SK-N-SH (cell line): ENCODE measurements at regions not wholly inside any gene's neighbourhood (a gene's known extent, or its start where the extent isn't known, plus 50 kb on each side); places are given as distances from the start of the nearest gene placed in this dataset.

Experiments used
- CTCF ChIA-PET: fragments of 300-600, 350-600 bp; formaldehyde crosslinking; extraction: SDS; loops from one replicate; lab custom pipeline; 2021; lab: Yijun Ruan, JAX
- POLR2A ChIA-PET: fragments of 350-600 bp; sonication (Branson Sonifier 250); formaldehyde crosslinking; extraction: SDS; loops from one replicate; lab custom pipeline; 2020; ENCODE audit warnings: antibody characterized with exemption, inconsistent platforms; lab: Yijun Ruan, JAX
- DNase-seq: peaks from one replicate; pipeline ENCODE4 v3.0.0; 2012
- H2AFZ ChIP-seq: fragments of 200-600 bp; sonication (generic); 2 replicates; pipeline ENCODE4 v1.8.1; 2016; ENCODE audit warnings: antibody characterized with exemption, mild to moderate bottlenecking, low read depth
- H3F3A ChIP-seq: fragments of 200-600 bp; sonication (generic); replicated peaks from 2 replicates; pipeline ENCODE3; 2016; ENCODE audit warnings: antibody characterized with exemption, mild to moderate bottlenecking; ENCODE audit not compliant: insufficient read depth
- H3K27ac ChIP-seq, 2 experiments: fragments of 200-500 bp in 1 of 2; fragments of 200-600 bp in 1 of 2; sonication (Bioruptor generic) in 1 of 2; sonication (generic), shearing (Covaris generic) in 1 of 2; 2 replicates each; pipeline versions ENCODE4 v1.5.1 to v1.6.1; 2014 to 2016; ENCODE audit warnings: low read depth in 2 of 2, inconsistent platforms in 1 of 2, low read length in 1 of 2, mild to moderate bottlenecking in 1 of 2, mixed read lengths in 1 of 2
- H3K27me3 ChIP-seq: fragments of 200-600 bp; sonication (generic), shearing (Covaris generic); 2 replicates; pipeline ENCODE4 v1.6.1; 2016; ENCODE audit warnings: mixed run types; ENCODE audit not compliant: insufficient read depth
- H3K36me3 ChIP-seq, 2 experiments: fragments of 200-500 bp in 1 of 2; fragments of 200-600 bp in 1 of 2; sonication (Bioruptor generic) in 1 of 2; sonication (generic) in 1 of 2; replicated peaks in 1 of 2; 2 replicates each; pipeline versions ENCODE3 to v1.5.1; 2014 to 2016; ENCODE audit warnings: low read length in 1 of 2, mild to moderate bottlenecking in 1 of 2; ENCODE audit not compliant: insufficient read depth in 2 of 2, control insufficient read depth in 1 of 2
- H3K4me1 ChIP-seq, 2 experiments: fragments of 200-500 bp in 1 of 2; fragments of 200-600 bp in 1 of 2; sonication (Bioruptor generic) in 1 of 2; sonication (generic), shearing (Covaris generic) in 1 of 2; 2 replicates each; pipeline versions ENCODE4 v1.5.1 to v1.6.1; 2014 to 2016; ENCODE audit warnings: low read depth in 1 of 2, low read length in 1 of 2, mixed run types in 1 of 2; ENCODE audit not compliant: insufficient read depth in 2 of 2, control insufficient read depth in 1 of 2
- H3K4me2 ChIP-seq: fragments of 200-600 bp; sonication (generic), shearing (Covaris generic); 2 replicates; pipeline ENCODE4 v1.6.1; 2017; ENCODE audit warnings: mixed run types
- H3K4me3 ChIP-seq, 2 experiments: fragments of 200-500 bp in 1 of 2; fragments of 200-600 bp in 1 of 2; sonication (Bioruptor generic) in 1 of 2; sonication (generic), shearing (Covaris generic) in 1 of 2; 2 replicates each; pipeline versions ENCODE4 v1.5.1 to v1.8.1; 2014 to 2016; ENCODE audit warnings: low read depth in 2 of 2, inconsistent platforms in 1 of 2, low read length in 1 of 2, mild to moderate bottlenecking in 1 of 2, mixed read lengths in 1 of 2, moderate library complexity in 1 of 2
- H3K79me2 ChIP-seq: fragments of 200-600 bp; sonication (generic); 2 replicates; pipeline ENCODE4 v1.8.1; 2017; ENCODE audit warnings: mild to moderate bottlenecking; ENCODE audit not compliant: insufficient read depth
- H3K9ac ChIP-seq: fragments of 200-600 bp; sonication (generic); 2 replicates; pipeline ENCODE4 v1.6.1; 2017; ENCODE audit warnings: mixed run types
- H3K9me2 ChIP-seq: fragments of 200-600 bp; sonication (generic); 2 replicates; pipeline ENCODE4 v1.6.1; 2017; ENCODE audit warnings: mixed run types
- H3K9me3 ChIP-seq: fragments of 200-600 bp; sonication (generic); 2 replicates; pipeline ENCODE4 v1.6.1; 2017; ENCODE audit warnings: mixed run types, mild to moderate bottlenecking, moderate library complexity
- H4K20me1 ChIP-seq: fragments of 200-600 bp; sonication (generic); 2 replicates; pipeline ENCODE4 v1.6.1; 2017; ENCODE audit warnings: mild to moderate bottlenecking, mixed run types; ENCODE audit not compliant: insufficient read depth
- CHD2 ChIP-seq: fragments of 150-350 bp; IDR thresholded peaks from 2 replicates; pipeline ENCODE4 v1.6.1; 2018; ENCODE audit warnings: low read length; ENCODE audit not compliant: partially characterized antibody
- FOXM1 ChIP-seq: IDR thresholded peaks from 2 replicates; pipeline ENCODE4 v1.4.0; 2012; ENCODE audit warnings: low read depth, mild to moderate bottlenecking
- GABPA ChIP-seq: IDR thresholded peaks from 2 replicates; pipeline ENCODE4 v1.4.0; 2012; ENCODE audit warnings: low read depth, mild to moderate bottlenecking
- GATA2 ChIP-seq: sonication (generic); formaldehyde crosslinking; IDR thresholded peaks from 2 replicates; pipeline ENCODE4 v1.5.0; 2020; ENCODE audit warnings: mild to moderate bottlenecking, missing genetic modification reagents
- NRF1 ChIP-seq: IDR thresholded peaks from 2 replicates; pipeline ENCODE4 v1.6.1; 2012; ENCODE audit warnings: low read depth, mild to moderate bottlenecking, low read length
- PBX3 ChIP-seq: IDR thresholded peaks from 2 replicates; pipeline ENCODE4; 2012
- RAD21 ChIP-seq: IDR thresholded peaks from 2 replicates; pipeline ENCODE4 v1.6.1; 2012; ENCODE audit warnings: mild to moderate bottlenecking, low read length
- RCOR1 ChIP-seq: fragments of 150-350 bp; IDR thresholded peaks from 2 replicates; pipeline ENCODE4 v1.6.1; 2017; ENCODE audit warnings: antibody characterized with exemption, low read length
- SMC3 ChIP-seq: IDR thresholded peaks from 2 replicates; pipeline ENCODE4 v1.6.1; 2012; ENCODE audit warnings: low read depth, low read length, improper control_type of control experiment
- TAF1 ChIP-seq: IDR thresholded peaks from 2 replicates; pipeline ENCODE4 v1.6.1; 2012; ENCODE audit warnings: low read depth, mild to moderate bottlenecking, low read length, moderate library complexity, borderline replicate concordance
- TCF12 ChIP-seq: IDR thresholded peaks from 2 replicates; pipeline ENCODE4 v1.4.0; 2012
- YY1 ChIP-seq: IDR thresholded peaks from 2 replicates; pipeline ENCODE4 v1.4.0; 2012; ENCODE audit warnings: low read depth, mild to moderate bottlenecking
- WGBS: methylation state at CpG from one replicate; pipeline ENCODE4 v1.1.6; 2017; ENCODE audit warnings: low lambda C conversion rate; 5-methylcytosine and 5-hydroxymethylcytosine counted together
- TF ChIP-seq, protein P1 (sequence below): IDR thresholded peaks from 2 replicates; pipeline ENCODE4 v1.6.1; 2012; ENCODE audit warnings: mild to moderate bottlenecking, low read depth, low read length, moderate library complexity

DNA sequence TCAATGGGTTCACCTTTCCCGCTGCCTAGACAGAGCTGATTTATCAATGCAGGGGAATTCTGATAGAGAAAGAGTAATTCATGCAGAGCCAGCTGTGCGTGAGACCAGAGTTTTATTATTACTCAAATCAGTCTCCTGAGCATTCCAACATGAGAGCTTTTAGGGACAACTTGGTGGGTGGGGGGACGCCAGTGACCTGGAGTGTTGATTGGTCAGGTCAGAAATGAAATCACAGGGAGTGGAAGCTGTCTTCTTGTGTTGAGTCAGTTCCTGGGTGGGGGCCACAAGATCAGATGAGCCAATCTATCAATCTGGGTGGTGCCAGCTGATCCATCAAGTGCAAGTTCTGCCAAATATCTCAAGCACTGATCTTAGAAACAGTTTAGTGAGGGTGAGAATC is 99.0 kb upstream of the CAV2 start:
- Histone ChIP-seq H3K27ac (no peak overlapping the region), H2AFZ (no peak overlapping the region), H4K20me1 (no peaks in the 10 kb centered on the region), H3K4me2 (no peak overlapping the region), H3F3A (peaks cover 22% of the 10 kb centered on the region), H3K36me3 (no peaks in the 10 kb centered on the region), H3K4me1 (peaks cover 0 to 33% of the 10 kb centered on the region in 2 experiments; a peak in 2 of 4 replicates), H3K27me3 (no peaks in the 10 kb centered on the region), H3K4me3 (no peak overlapping the region), H3K9me3 (no peaks in the 10 kb centered on the region), H3K9me2 (no peaks in the 10 kb centered on the region), H3K9ac (no peak overlapping the region), H3K79me2 (no peaks in the 10 kb centered on the region)
- ChIA-PET CTCF (no interaction called here), POLR2A (no interaction called here)
- DNase-seq = no peak
- TF ChIP-seq GATA2 (CRISPR knock-in tag) = no peak
- no peak for TF ChIP-seq TCF12
- TF ChIP-seq GABPA = no peak
- TF ChIP-seq FOXM1 = no peak
- TF ChIP-seq NRF1 = no peak
- no peak for TF ChIP-seq YY1
- TF ChIP-seq RAD21 = no peak
- WGBS = 62% methylated on average over 3 of the region's 3 CpGs

- no peak overlapping the region for H2AFZ ChIP-seq
- H3K9me2 ChIP-seq = no peaks in the 10 kb centered on the region
- H3F3A ChIP-seq = peaks cover 17% of the 10 kb centered on the region
- ChIA-PET POLR2A (no interaction called here), CTCF (no interaction called here)
- H3K79me2 ChIP-seq = no peaks in the 10 kb centered on the region
- H3K4me2 ChIP-seq = no peak overlapping the region
- no peaks in the 10 kb centered on the region for H3K36me3 ChIP-seq
- H3K4me1 ChIP-seq = peaks cover 0 to 36% of the 10 kb centered on the region in 2 experiments; a peak in 2 of 4 replicates
- no peak for DNase-seq
- no peak overlapping the region for H3K9ac ChIP-seq
- no peaks in the 10 kb centered on the region for H4K20me1 ChIP-seq
- TF ChIP-seq YY1 (no peak), TCF12 (no peak), RAD21 (no peak), RCOR1 (no peak), TAF1 (no peak), CHD2 (no peak), PBX3 (no peak), GABPA (no peak), SMC3 (no peak)
- TF ChIP-seq, protein P1, sequence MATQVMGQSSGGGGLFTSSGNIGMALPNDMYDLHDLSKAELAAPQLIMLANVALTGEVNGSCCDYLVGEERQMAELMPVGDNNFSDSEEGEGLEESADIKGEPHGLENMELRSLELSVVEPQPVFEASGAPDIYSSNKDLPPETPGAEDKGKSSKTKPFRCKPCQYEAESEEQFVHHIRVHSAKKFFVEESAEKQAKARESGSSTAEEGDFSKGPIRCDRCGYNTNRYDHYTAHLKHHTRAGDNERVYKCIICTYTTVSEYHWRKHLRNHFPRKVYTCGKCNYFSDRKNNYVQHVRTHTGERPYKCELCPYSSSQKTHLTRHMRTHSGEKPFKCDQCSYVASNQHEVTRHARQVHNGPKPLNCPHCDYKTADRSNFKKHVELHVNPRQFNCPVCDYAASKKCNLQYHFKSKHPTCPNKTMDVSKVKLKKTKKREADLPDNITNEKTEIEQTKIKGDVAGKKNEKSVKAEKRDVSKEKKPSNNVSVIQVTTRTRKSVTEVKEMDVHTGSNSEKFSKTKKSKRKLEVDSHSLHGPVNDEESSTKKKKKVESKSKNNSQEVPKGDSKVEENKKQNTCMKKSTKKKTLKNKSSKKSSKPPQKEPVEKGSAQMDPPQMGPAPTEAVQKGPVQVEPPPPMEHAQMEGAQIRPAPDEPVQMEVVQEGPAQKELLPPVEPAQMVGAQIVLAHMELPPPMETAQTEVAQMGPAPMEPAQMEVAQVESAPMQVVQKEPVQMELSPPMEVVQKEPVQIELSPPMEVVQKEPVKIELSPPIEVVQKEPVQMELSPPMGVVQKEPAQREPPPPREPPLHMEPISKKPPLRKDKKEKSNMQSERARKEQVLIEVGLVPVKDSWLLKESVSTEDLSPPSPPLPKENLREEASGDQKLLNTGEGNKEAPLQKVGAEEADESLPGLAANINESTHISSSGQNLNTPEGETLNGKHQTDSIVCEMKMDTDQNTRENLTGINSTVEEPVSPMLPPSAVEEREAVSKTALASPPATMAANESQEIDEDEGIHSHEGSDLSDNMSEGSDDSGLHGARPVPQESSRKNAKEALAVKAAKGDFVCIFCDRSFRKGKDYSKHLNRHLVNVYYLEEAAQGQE = no peak
- no peaks in the 10 kb centered on the region for H3K27me3 ChIP-seq
- H3K9me3 ChIP-seq = no peaks in the 10 kb centered on the region
- H3K4me3 ChIP-seq = no peak overlapping the region
- H3K27ac ChIP-seq = no peak overlapping the region
These were observed 97.8 kb upstream of the CAV2 start for GRCh38 chr7:116401711-116402110.
